PFSK-1 (cell line): ENCODE measurements at regions not wholly inside any gene's neighbourhood (a gene's known extent, or its start where the extent isn't known, plus 50 kb on each side); places are given as distances from the start of the nearest gene placed in this dataset.

Source experiments
- FOXP2 ChIP-seq: optimal IDR thresholded peaks from 2 replicates; pipeline ENCODE3; 2011; ENCODE audit warnings: borderline replicate concordance, control low read depth, inconsistent platforms; ENCODE audit not compliant: insufficient read depth; ENCODE audit errors: extremely low read length, extremely low read depth
- POLR2AphosphoS5 ChIP-seq: IDR thresholded peaks from 2 replicates; pipeline ENCODE4 v1.6.1; 2012; ENCODE audit warnings: low read depth, mild to moderate bottlenecking, control low read depth, low read length, moderate library complexity
- SIN3A ChIP-seq: IDR thresholded peaks from 2 replicates; pipeline ENCODE4 v1.6.1; 2012; ENCODE audit warnings: mild to moderate bottlenecking, low read length, moderate library complexity, borderline replicate concordance; ENCODE audit not compliant: insufficient read depth
- TAF1 ChIP-seq: IDR thresholded peaks from 2 replicates; pipeline ENCODE4 v1.6.1; 2012; ENCODE audit warnings: low read length, control low read depth, borderline replicate concordance; ENCODE audit not compliant: insufficient read depth
- TF ChIP-seq, protein P1 (sequence below), 2 experiments: IDR thresholded peaks; 2 replicates each; pipeline versions ENCODE4 v1.6.1 to v1.8.0; 2011 to 2012; ENCODE audit warnings: low read depth in 2 of 2, low read length in 2 of 2, control low read depth in 1 of 2, inconsistent platforms in 1 of 2, mild to moderate bottlenecking in 1 of 2, moderate library complexity in 1 of 2; ENCODE audit not compliant: insufficient read depth in 1 of 2

DNA sequence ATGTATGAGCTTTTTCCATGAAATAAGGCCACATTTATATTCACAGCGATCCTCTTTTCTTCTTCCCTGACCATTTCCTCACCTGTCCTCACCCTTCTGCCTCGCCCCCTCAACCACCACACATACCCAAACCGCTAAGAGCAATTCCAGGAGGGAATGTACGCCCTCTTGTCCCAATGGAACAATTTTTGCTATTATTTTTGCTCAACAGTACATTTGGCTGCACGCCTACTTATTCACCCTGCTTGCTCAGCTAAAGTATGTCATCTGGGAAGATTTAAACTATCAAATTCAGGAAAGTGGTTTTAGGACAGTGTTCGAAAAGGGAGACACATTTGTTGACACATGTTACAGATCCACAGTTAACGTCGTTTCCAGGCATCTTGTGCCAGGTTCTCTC lies 252.7 kb downstream of the NEBL start:
- no peak for TF ChIP-seq TAF1

DNA sequence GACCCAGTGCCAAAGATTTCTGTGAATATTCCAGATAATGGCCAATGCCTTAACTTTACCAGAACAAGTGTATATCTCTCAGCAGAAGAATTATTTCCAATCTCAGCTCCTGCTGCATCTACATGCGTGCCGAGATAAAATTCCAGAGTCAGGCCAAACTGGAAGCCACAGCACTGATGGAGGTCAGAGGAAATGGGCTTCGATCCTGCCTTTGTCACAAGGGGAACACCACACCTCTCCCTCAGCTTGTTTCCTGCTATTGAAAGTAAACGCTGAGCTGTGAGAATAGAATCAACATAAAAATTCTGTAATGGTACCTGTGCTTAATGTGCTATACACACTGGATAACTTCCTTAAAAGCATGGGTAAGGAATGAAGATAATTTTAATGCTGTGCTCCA lies 255.5 kb downstream of the NEBL start:
- TF ChIP-seq TAF1 (no peak), SIN3A (no peak), FOXP2 (no peak), POLR2AphosphoS5 (no peak)
- TF ChIP-seq, protein P1, sequence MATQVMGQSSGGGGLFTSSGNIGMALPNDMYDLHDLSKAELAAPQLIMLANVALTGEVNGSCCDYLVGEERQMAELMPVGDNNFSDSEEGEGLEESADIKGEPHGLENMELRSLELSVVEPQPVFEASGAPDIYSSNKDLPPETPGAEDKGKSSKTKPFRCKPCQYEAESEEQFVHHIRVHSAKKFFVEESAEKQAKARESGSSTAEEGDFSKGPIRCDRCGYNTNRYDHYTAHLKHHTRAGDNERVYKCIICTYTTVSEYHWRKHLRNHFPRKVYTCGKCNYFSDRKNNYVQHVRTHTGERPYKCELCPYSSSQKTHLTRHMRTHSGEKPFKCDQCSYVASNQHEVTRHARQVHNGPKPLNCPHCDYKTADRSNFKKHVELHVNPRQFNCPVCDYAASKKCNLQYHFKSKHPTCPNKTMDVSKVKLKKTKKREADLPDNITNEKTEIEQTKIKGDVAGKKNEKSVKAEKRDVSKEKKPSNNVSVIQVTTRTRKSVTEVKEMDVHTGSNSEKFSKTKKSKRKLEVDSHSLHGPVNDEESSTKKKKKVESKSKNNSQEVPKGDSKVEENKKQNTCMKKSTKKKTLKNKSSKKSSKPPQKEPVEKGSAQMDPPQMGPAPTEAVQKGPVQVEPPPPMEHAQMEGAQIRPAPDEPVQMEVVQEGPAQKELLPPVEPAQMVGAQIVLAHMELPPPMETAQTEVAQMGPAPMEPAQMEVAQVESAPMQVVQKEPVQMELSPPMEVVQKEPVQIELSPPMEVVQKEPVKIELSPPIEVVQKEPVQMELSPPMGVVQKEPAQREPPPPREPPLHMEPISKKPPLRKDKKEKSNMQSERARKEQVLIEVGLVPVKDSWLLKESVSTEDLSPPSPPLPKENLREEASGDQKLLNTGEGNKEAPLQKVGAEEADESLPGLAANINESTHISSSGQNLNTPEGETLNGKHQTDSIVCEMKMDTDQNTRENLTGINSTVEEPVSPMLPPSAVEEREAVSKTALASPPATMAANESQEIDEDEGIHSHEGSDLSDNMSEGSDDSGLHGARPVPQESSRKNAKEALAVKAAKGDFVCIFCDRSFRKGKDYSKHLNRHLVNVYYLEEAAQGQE (IDR thresholded peaks at IDR 0.05; ENCODE audit: insufficient read depth in 1 of 2, low read depth in 2 of 2, low read length in 2 of 2) = no peak

DNA sequence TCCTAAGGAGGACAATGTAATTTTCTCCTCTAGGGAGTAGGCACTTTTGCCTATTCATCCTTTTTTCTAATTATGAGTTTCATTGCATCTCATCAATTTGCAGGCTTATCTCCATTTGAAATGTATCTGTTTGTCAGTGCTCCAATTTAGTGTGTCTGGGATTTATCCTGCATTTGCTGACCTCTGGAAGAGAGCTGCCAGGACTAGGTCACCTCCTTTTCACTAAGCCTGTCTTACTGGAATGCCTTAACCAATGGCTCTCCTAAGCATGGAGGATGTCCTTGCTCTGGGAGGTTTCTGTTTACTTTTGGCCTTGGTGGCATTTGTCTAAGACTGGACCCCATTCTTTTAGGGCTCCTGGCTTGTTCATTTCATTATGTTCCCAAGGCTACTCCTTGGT lies 261.5 kb downstream of the NEBL start:
- TF ChIP-seq TAF1 = no peak
- TF ChIP-seq FOXP2 = no peak
- no peak for TF ChIP-seq POLR2AphosphoS5
- TF ChIP-seq SIN3A = no peak
- TF ChIP-seq, protein P1 (IDR thresholded peaks at IDR 0.05; ENCODE audit: insufficient read depth in 1 of 2, low read depth in 2 of 2, low read length in 2 of 2) = no peak

DNA sequence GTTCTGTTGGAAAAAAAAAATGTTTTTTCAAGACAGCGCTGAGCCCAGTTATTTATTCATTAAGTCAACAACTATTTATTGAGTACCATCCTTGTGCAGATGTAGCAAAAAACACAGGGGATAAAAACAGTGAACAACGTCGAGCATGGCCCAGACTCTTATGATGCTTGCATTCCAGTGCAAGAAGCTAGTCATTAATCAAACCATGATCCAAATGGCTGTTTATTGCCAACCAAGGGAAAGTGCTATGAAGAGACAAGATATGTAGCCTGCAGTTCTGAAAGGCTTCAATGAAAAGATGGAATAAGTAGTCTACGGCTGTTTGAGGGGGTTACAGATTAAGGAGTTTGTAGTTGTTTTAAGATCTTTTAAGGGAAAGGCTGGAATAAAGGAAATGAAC lies 262.3 kb downstream of the NEBL start:
- TF ChIP-seq POLR2AphosphoS5 (no peak), SIN3A (no peak), FOXP2 (no peak), TAF1 (no peak)
- TF ChIP-seq, protein P1 (IDR thresholded peaks at IDR 0.05; ENCODE audit: insufficient read depth in 1 of 2, low read depth in 2 of 2, low read length in 2 of 2) = no peak

DNA sequence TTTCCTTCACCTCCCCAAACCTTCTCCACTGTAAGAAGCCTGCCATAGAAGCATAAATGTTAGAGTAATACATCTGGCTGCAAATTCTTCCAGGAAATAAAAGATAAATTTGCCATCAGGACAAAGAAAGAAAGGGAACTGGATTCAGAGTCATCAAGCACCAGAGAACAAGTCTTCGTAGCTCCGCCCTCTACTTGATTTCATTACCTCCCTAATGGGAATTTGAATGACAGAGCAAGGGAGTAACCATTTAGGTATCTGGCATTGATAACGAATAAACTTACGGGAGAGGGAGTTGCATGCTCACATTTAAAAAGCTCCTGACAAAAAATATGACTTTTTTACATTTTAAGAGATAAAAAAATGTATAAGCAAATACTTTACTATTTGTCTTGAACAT lies 263.4 kb downstream of the NEBL start:
- TF ChIP-seq, protein P1 (IDR thresholded peaks at IDR 0.05; ENCODE audit: insufficient read depth in 1 of 2, low read depth in 2 of 2, low read length in 2 of 2) = no peak
- TF ChIP-seq SIN3A = no peak
- no peak for TF ChIP-seq TAF1
